ENCODE measurements at regions not wholly inside any gene's neighbourhood (a gene's known extent, or its start where the extent isn't known, plus 50 kb on each side); places are given as distances from the start of the nearest gene placed in this dataset.

- ChIA-PET CTCF (no interaction called here), POLR2A (interaction anchor here (0.7 to 1.8 kb wide), 3 partner anchors 17 to 157 kb away, joined by 3 to 5 read pairs (median 3); partner anchors contain the start of gene IER5L)
- H3K27me3 Mint-ChIP-seq (ENCODE audit: insufficient read depth, unreplicated experiment) = no peaks in the 10 kb centered on the region
- no peaks in the 10 kb centered on the region for H3K9me3 Mint-ChIP-seq (ENCODE audit: unreplicated experiment)
- H3K4me1 Mint-ChIP-seq (ENCODE audit: insufficient read depth, unreplicated experiment) = no peaks in the 10 kb centered on the region
- no TSS peak for BruUV-seq (replicated peaks)
- no peak for TF ChIP-seq CTCF (IDR thresholded peaks at IDR 0.05; ENCODE audit: unreplicated experiment)
- H3K27ac Mint-ChIP-seq (ENCODE audit: low read depth, unreplicated experiment) = no peak overlapping the region
- peak overlapping the region; percentile 57 for H3K4me3 Mint-ChIP-seq (ENCODE audit: unreplicated experiment)
- no peak for DNase-seq (ENCODE audit: unreplicated experiment)
- H3K36me3 Mint-ChIP-seq (ENCODE audit: insufficient read depth, unreplicated experiment) = no peaks in the 10 kb centered on the region
- intact Hi-C loops (cut with micrococcal nuclease) = no loop called here
These were observed 81.3 kb upstream of the IER5L start for GRCh38 chr9:129259375-129259774.

- Mint-ChIP-seq H3K4me3 (ENCODE audit: unreplicated experiment) (peak overlapping the region; percentile 57), H3K27ac (ENCODE audit: low read depth, unreplicated experiment) (no peak overlapping the region), H3K4me1 (ENCODE audit: insufficient read depth, unreplicated experiment) (no peaks in the 10 kb centered on the region), H3K36me3 (ENCODE audit: insufficient read depth, unreplicated experiment) (no peaks in the 10 kb centered on the region), H3K27me3 (ENCODE audit: insufficient read depth, unreplicated experiment) (no peaks in the 10 kb centered on the region), H3K9me3 (ENCODE audit: unreplicated experiment) (no peaks in the 10 kb centered on the region)
- TF ChIP-seq CTCF (IDR thresholded peaks at IDR 0.05; ENCODE audit: unreplicated experiment) = no peak
- intact Hi-C loops (cut with micrococcal nuclease) = no loop called here
- peak; percentile 37 for DNase-seq (ENCODE audit: unreplicated experiment)
- CTCF ChIA-PET = no interaction called here
- POLR2A ChIA-PET = interaction anchor here (0.7 to 1.8 kb wide), 5 partner anchors 18 to 157 kb away, joined by 3 to 5 read pairs (median 3); partner anchors contain the start of gene IER5L
- BruUV-seq (replicated peaks) = no TSS peak
These were observed 80.8 kb upstream of the IER5L start for GRCh38 chr9:129258823-129259301.

GRCh38 chr9:129258124-129258822 lies 80.2 kb upstream of the IER5L start:
- Mint-ChIP-seq H3K9me3 (ENCODE audit: unreplicated experiment) (no peaks in the 10 kb centered on the region), H3K27me3 (ENCODE audit: insufficient read depth, unreplicated experiment) (no peaks in the 10 kb centered on the region), H3K4me1 (ENCODE audit: insufficient read depth, unreplicated experiment) (no peaks in the 10 kb centered on the region), H3K36me3 (ENCODE audit: insufficient read depth, unreplicated experiment) (no peaks in the 10 kb centered on the region), H3K4me3 (ENCODE audit: unreplicated experiment) (peak overlapping the region; percentile 57), H3K27ac (ENCODE audit: low read depth, unreplicated experiment) (no peak overlapping the region)
- ChIA-PET CTCF (no interaction called here), POLR2A (interaction anchor here (0.7 to 0.9 kb wide), 3 partner anchors 18 to 49 kb away, joined by 3 read pairs; no protein-coding TSS in a partner anchor)
- peak; percentile 91 for DNase-seq (ENCODE audit: unreplicated experiment)
- intact Hi-C loops (cut with micrococcal nuclease) = no loop called here
- no peak for TF ChIP-seq CTCF (IDR thresholded peaks at IDR 0.05; ENCODE audit: unreplicated experiment)
- BruUV-seq (replicated peaks) = no TSS peak

GRCh38 chr9:129256959-129257713 lies 79.1 kb upstream of the IER5L start:
- H3K27ac Mint-ChIP-seq (ENCODE audit: low read depth, unreplicated experiment) = no peak overlapping the region
- DNase-seq (ENCODE audit: unreplicated experiment) = no peak
- TF ChIP-seq CTCF (IDR thresholded peaks at IDR 0.05; ENCODE audit: unreplicated experiment) = no peak
- ChIA-PET CTCF (interaction anchor here (0.6 kb wide), 1 partner anchor 12 kb away, joined by 3 read pairs; no protein-coding TSS in a partner anchor), POLR2A (no interaction called here)
- H3K4me1 Mint-ChIP-seq (ENCODE audit: insufficient read depth, unreplicated experiment) = no peaks in the 10 kb centered on the region
- no peaks in the 10 kb centered on the region for H3K27me3 Mint-ChIP-seq (ENCODE audit: insufficient read depth, unreplicated experiment)
- H3K36me3 Mint-ChIP-seq (ENCODE audit: insufficient read depth, unreplicated experiment) = peaks cover 2% of the 10 kb centered on the region
- intact Hi-C loops (cut with micrococcal nuclease) = no loop called here
- H3K9me3 Mint-ChIP-seq (ENCODE audit: unreplicated experiment) = no peaks in the 10 kb centered on the region
- no TSS peak for BruUV-seq (replicated peaks)
- H3K4me3 Mint-ChIP-seq (ENCODE audit: unreplicated experiment) = no peak overlapping the region

All from MCF 10A (cell line).